PC-3 (cell line): ENCODE measurements at regions not wholly inside any gene's neighbourhood (a gene's known extent, or its start where the extent isn't known, plus 50 kb on each side); places are given as distances from the start of the nearest gene placed in this dataset.

Experiments used
- ATAC-seq: fragments of 200-7000 bp; cut with Tn5 transposase; 2 replicates; pipeline ENCODE4 v1.9.1; 2020; ENCODE audit warnings: mild to moderate bottlenecking, moderate library complexity
- BruUV-seq: library from RNA; stranded (reverse); fragments of 400-500 nt; replicated peaks from 2 replicates; lab custom pipeline; 2021; lab: Mats Ljungman, UMichigan
- CTCF ChIA-PET: fragments of 300-600 bp; sonication (Branson Sonifier 250); formaldehyde crosslinking; loops from one replicate; lab custom pipeline; 2022; ENCODE audit warnings: antibody characterized with exemption; lab: Charles Lee
- POLR2A ChIA-PET: fragments of 300-600 bp; sonication (Branson Sonifier 250); formaldehyde crosslinking; loops from one replicate; lab custom pipeline; 2022; ENCODE audit warnings: antibody characterized with exemption; ENCODE audit not compliant: unreplicated experiment; lab: Charles Lee
- DNase-seq: peaks from one replicate; pipeline ENCODE4 v3.0.0-alpha.2; 2015
- H2AFZ ChIP-seq: fragments of 300-600 bp; sonication (generic); 2 replicates; pipeline ENCODE4 v1.6.0; 2016; ENCODE audit warnings: antibody characterized with exemption, low read length
- H3F3A ChIP-seq: fragments of 300-600 bp; sonication (generic); one replicate; pipeline ENCODE4 v1.6.0; 2017; ENCODE audit warnings: antibody characterized with exemption, low read length, control low read depth, mild to moderate bottlenecking; ENCODE audit not compliant: unreplicated experiment
- H3K27ac ChIP-seq: fragments of 300-600 bp; sonication (generic); 2 replicates; pipeline ENCODE4 v1.5.1; 2016; ENCODE audit warnings: mild to moderate bottlenecking, low read length
- H3K27me3 ChIP-seq: fragments of 300-600 bp; sonication (generic); 2 replicates; pipeline ENCODE4 v1.6.1; 2016; ENCODE audit warnings: low read length, mixed read lengths
- H3K36me3 ChIP-seq: fragments of 300-600 bp; sonication (generic); 2 replicates; pipeline ENCODE4 v1.6.1; 2016; ENCODE audit warnings: low read depth, mixed run types, low read length, mixed read lengths
- H3K4me1 ChIP-seq: fragments of 300-600 bp; sonication (generic); 2 replicates; pipeline ENCODE4 v1.5.1; 2016; ENCODE audit warnings: low read length; ENCODE audit not compliant: insufficient read depth
- H3K4me2 ChIP-seq: fragments of 300-600 bp; sonication (generic); 2 replicates; pipeline ENCODE4 v1.6.0; 2016; ENCODE audit warnings: low read length
- H3K4me3 ChIP-seq: fragments of 300-600 bp; sonication (generic); 2 replicates; pipeline ENCODE4 v1.5.1; 2016; ENCODE audit warnings: mild to moderate bottlenecking, low read length, mixed read lengths
- H3K79me2 ChIP-seq: fragments of 300-600 bp; sonication (generic); 2 replicates; pipeline ENCODE4 v1.6.1; 2017; ENCODE audit warnings: low read length, mixed read lengths
- H3K9ac ChIP-seq: fragments of 300-600 bp; sonication (generic); 2 replicates; pipeline ENCODE4 v1.6.0; 2016; ENCODE audit warnings: mild to moderate bottlenecking, low read length
- H3K9me2 ChIP-seq: fragments of 300-600 bp; sonication (generic); replicated peaks from 2 replicates; pipeline ENCODE4 v1.6.1; 2016; ENCODE audit warnings: mixed run types, low read length, mixed read lengths
- H3K9me3 ChIP-seq: fragments of 300-600 bp; sonication (generic); 2 replicates; pipeline ENCODE4 v1.6.1; 2016; ENCODE audit warnings: low read length, mixed read lengths
- H4K20me1 ChIP-seq: fragments of 300-600 bp; sonication (generic); 2 replicates; pipeline ENCODE4 v1.6.1; 2016; ENCODE audit warnings: low read length, mixed read lengths
- EZH2 ChIP-seq: fragments of 300-600 bp; sonication (generic); IDR thresholded peaks from one replicate; pipeline ENCODE4 v1.6.1; 2017; ENCODE audit warnings: antibody characterized with exemption, mild to moderate bottlenecking, low read length; ENCODE audit not compliant: unreplicated experiment
- EZH2phosphoT487 ChIP-seq: fragments of 300-600 bp; sonication (generic); IDR thresholded peaks from 2 replicates; pipeline ENCODE4 v1.6.1; 2018; ENCODE audit warnings: mild to moderate bottlenecking, antibody characterized with exemption, low read length, borderline replicate concordance
- intact Hi-C: fragments of 100-400 bp; cut with micrococcal nuclease; formaldehyde crosslinking; loops from 2 replicates; pipeline ENCODE4 v1.9.0; 2023
- TF ChIP-seq, protein P1 (sequence below): fragments of 300-600 bp; sonication (generic); conservative IDR thresholded peaks from 2 replicates; pipeline ENCODE4 v1.5.1; 2017; ENCODE audit warnings: antibody characterized with exemption, low read depth, mild to moderate bottlenecking, low read length

DNA sequence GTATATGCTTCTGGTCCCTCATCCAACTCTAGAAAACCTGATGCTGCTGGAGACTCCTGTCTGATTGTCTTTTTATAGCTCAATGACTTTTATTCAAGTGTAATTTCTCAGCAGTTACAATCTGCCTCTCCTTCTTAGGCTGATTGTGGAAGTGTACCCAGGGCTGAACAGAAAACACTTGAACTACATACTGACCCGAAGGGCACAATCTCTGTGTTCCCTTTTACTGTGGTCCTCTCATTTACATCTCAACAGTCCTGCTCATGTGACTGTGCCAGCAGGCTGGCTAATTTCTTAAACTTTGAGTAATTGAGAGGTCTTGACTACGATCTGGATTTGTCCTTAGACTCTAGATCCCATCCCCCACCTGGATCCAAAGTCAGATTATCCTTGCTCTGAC is 863.4 kb downstream of the PDHA2 start:
- H3K27ac ChIP-seq = no peak overlapping the region
- BruUV-seq = no TSS peak
- H3K9me3 ChIP-seq = no peaks in the 10 kb centered on the region
- no peaks in the 10 kb centered on the region for H3K4me1 ChIP-seq
- TF ChIP-seq EZH2phosphoT487 = no peak
- TF ChIP-seq, protein P1, sequence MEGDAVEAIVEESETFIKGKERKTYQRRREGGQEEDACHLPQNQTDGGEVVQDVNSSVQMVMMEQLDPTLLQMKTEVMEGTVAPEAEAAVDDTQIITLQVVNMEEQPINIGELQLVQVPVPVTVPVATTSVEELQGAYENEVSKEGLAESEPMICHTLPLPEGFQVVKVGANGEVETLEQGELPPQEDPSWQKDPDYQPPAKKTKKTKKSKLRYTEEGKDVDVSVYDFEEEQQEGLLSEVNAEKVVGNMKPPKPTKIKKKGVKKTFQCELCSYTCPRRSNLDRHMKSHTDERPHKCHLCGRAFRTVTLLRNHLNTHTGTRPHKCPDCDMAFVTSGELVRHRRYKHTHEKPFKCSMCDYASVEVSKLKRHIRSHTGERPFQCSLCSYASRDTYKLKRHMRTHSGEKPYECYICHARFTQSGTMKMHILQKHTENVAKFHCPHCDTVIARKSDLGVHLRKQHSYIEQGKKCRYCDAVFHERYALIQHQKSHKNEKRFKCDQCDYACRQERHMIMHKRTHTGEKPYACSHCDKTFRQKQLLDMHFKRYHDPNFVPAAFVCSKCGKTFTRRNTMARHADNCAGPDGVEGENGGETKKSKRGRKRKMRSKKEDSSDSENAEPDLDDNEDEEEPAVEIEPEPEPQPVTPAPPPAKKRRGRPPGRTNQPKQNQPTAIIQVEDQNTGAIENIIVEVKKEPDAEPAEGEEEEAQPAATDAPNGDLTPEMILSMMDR = no peak
- no peak for TF ChIP-seq EZH2
- no peaks in the 10 kb centered on the region for H4K20me1 ChIP-seq
- H3K4me2 ChIP-seq = no peak overlapping the region
- no peaks in the 10 kb centered on the region for H3F3A ChIP-seq
- no peak overlapping the region for H2AFZ ChIP-seq
- ChIA-PET CTCF (no interaction called here), POLR2A (no interaction called here)
- DNase-seq = no peak
- H3K4me3 ChIP-seq = no peak overlapping the region
- no peaks in the 10 kb centered on the region for H3K9me2 ChIP-seq
- H3K9ac ChIP-seq = no peak overlapping the region
- intact Hi-C loops = no loop called here
- H3K36me3 ChIP-seq = no peaks in the 10 kb centered on the region
- ATAC-seq = no peak
- H3K79me2 ChIP-seq = no peaks in the 10 kb centered on the region
- H3K27me3 ChIP-seq = no peaks in the 10 kb centered on the region

GRCh38 chr4:96708766-96709165 is 868.9 kb downstream of the PDHA2 start:
- POLR2A ChIA-PET = no interaction called here
- Histone ChIP-seq H3K79me2 (no peaks in the 10 kb centered on the region), H3K36me3 (no peaks in the 10 kb centered on the region), H3K4me2 (no peak overlapping the region), H2AFZ (no peak overlapping the region), H3K27me3 (no peaks in the 10 kb centered on the region), H4K20me1 (no peaks in the 10 kb centered on the region), H3F3A (no peaks in the 10 kb centered on the region), H3K9ac (no peak overlapping the region), H3K4me1 (no peaks in the 10 kb centered on the region), H3K9me3 (no peaks in the 10 kb centered on the region), H3K9me2 (no peaks in the 10 kb centered on the region), H3K27ac (no peak overlapping the region), H3K4me3 (no peak overlapping the region)
- CTCF ChIA-PET = no interaction called here
- TF ChIP-seq EZH2phosphoT487 (no peak), EZH2 (no peak)
- TF ChIP-seq, protein P1 = no peak
- ATAC-seq = no peak
- BruUV-seq = no TSS peak
- intact Hi-C loops = no loop called here
- no peak for DNase-seq

DNA sequence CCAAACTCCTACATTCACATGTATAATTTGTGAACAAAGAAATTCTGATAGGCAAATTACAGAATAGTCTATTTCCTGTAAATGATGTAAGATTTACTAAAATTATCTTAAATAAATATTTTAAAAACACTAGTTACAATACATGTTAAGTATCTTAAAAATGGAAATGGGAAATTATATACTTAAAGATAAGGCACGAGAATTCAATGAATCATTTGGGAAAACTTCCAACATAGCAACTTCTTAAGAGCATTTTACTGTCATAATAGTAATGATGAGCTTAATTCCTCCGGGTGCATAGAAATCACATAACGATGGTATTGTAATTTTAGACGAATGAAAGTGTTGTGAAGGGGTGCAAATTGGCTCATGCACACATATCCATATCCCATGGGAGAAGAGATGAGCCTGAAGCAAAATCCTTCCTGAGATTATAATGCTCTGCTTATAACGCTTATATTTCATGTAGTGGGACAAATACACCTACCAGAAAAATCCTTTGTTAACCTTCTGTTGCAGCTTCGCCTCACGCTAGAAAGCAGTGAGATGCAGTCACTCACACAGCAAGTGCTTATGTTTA is 873.5 kb downstream of the PDHA2 start:
- no peaks in the 10 kb centered on the region for H3K79me2 ChIP-seq
- DNase-seq = no peak
- no peak for ATAC-seq
- no peaks in the 10 kb centered on the region for H4K20me1 ChIP-seq
- POLR2A ChIA-PET = no interaction called here
- no peak overlapping the region for H3K9ac ChIP-seq
- no peak overlapping the region for H2AFZ ChIP-seq
- no peaks in the 10 kb centered on the region for H3K4me1 ChIP-seq
- TF ChIP-seq, protein P1 = no peak
- TF ChIP-seq EZH2 (no peak), EZH2phosphoT487 (no peak)
- no peaks in the 10 kb centered on the region for H3K9me2 ChIP-seq
- no TSS peak for BruUV-seq
- H3F3A ChIP-seq = no peaks in the 10 kb centered on the region
- H3K36me3 ChIP-seq = no peaks in the 10 kb centered on the region
- no peaks in the 10 kb centered on the region for H3K9me3 ChIP-seq
- H3K27me3 ChIP-seq = no peaks in the 10 kb centered on the region
- CTCF ChIA-PET = no interaction called here
- no peak overlapping the region for H3K4me3 ChIP-seq
- H3K4me2 ChIP-seq = no peak overlapping the region
- H3K27ac ChIP-seq = no peak overlapping the region
- intact Hi-C loops = no loop called here
